ENCODE measurements at regions not wholly inside any gene's neighbourhood (a gene's known extent, or its start where the extent isn't known, plus 50 kb on each side); places are given as distances from the start of the nearest gene placed in this dataset.

DNA sequence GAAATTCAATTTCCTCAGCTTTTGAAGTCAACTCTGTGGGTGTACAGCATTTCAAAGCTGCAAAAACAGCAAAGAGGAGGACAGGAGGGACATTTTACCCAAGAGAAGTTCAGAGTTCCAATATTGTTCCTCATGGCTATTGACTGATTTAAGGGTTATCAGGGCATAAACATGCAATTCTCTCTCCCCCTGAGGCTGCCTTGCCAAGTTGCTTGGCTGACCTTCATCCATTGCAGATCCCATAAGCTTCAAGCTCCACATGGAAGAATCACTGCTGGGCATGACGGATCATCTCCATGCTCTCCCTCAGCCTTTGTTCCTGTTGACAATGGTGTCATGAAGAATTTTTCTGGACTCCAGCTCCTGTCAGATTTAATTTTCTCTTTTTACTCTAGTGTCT lies 115.2 kb upstream of the SERBP1 start:
- no peak for TF ChIP-seq CTCF (IDR thresholded peaks at IDR 0.05 in 2 of 3, conservative IDR thresholded peaks at IDR 0.05 in 1 of 3; ENCODE audit: borderline replicate concordance in 1 of 3, insufficient read depth in 1 of 3, low read depth in 2 of 3, low read length in 2 of 3)
- no peak for TF ChIP-seq RAD21 (IDR thresholded peaks at IDR 0.05; ENCODE audit: low read depth)
- no peak for TF ChIP-seq EGR1 (IDR thresholded peaks at IDR 0.05; ENCODE audit: low read depth)
- no peak for TF ChIP-seq REST (IDR thresholded peaks at IDR 0.05; ENCODE audit: low read depth)
